ENCODE measurements at regions not wholly inside any gene's neighbourhood (a gene's known extent, or its start where the extent isn't known, plus 50 kb on each side); places are given as distances from the start of the nearest gene placed in this dataset.

GRCh38 chr14:86613126-86613525 lies 1083.2 kb downstream of the FLRT2 start:
- no peak for TF ChIP-seq CTCF (IDR thresholded peaks at IDR 0.05; ENCODE audit: poor library complexity, severe bottlenecking)
- TF ChIP-seq REST (IDR thresholded peaks at IDR 0.05; ENCODE audit: borderline replicate concordance): no peak
- no peak for TF ChIP-seq EP300 (conservative IDR thresholded peaks at IDR 0.05; ENCODE audit: poor library complexity, severe bottlenecking)
